Loucy (cell line): ENCODE measurements at regions not wholly inside any gene's neighbourhood (a gene's known extent, or its start where the extent isn't known, plus 50 kb on each side); places are given as distances from the start of the nearest gene placed in this dataset.
"Not testable (repeated sequence)": the region's sequence is repeated elsewhere in the genome, so short reads cannot be mapped to it uniquely, and the experiment has no call there.

Source experiments
- H2AFZ ChIP-seq: fragments of 200-600 bp; sonication (generic); 2 replicates; pipeline ENCODE4 v1.6.0; 2016; ENCODE audit warnings: antibody characterized with exemption, mild to moderate bottlenecking, low read length, moderate library complexity
- H3F3A ChIP-seq: fragments of 200-600 bp; 2 replicates; pipeline ENCODE4 v1.6.0; 2016; ENCODE audit warnings: antibody characterized with exemption, low read depth, mild to moderate bottlenecking
- H3K27me3 ChIP-seq: fragments of 200-600 bp; sonication (generic); 2 replicates; pipeline ENCODE4 v1.6.1; 2014; ENCODE audit warnings: low read length, mild to moderate bottlenecking; ENCODE audit not compliant: insufficient read depth, poor library complexity, severe bottlenecking
- H3K36me3 ChIP-seq: fragments of 200-600 bp; sonication (generic); 2 replicates; pipeline ENCODE4 v1.6.1; 2016; ENCODE audit warnings: low read length; ENCODE audit not compliant: insufficient read depth
- H3K4me1 ChIP-seq: fragments of 200-600 bp; sonication (generic); 2 replicates; pipeline ENCODE4 v1.5.1; 2014; ENCODE audit warnings: low read length, mild to moderate bottlenecking; ENCODE audit not compliant: insufficient read depth, poor library complexity, severe bottlenecking
- H3K4me2 ChIP-seq: fragments of 200-600 bp; sonication (generic); 2 replicates; pipeline ENCODE4 v1.6.0; 2014; ENCODE audit warnings: antibody characterized with exemption, low read length, low read depth, mild to moderate bottlenecking; ENCODE audit not compliant: poor library complexity, severe bottlenecking
- H3K4me3 ChIP-seq: fragments of 200-600 bp; sonication (generic); 2 replicates; pipeline ENCODE4 v1.5.1; 2014; ENCODE audit warnings: low read length, mild to moderate bottlenecking, mixed read lengths; ENCODE audit not compliant: poor library complexity, severe bottlenecking
- H3K79me2 ChIP-seq: fragments of 200-600 bp; sonication (generic); 2 replicates; pipeline ENCODE4 v1.6.1; 2014; ENCODE audit warnings: low read length; ENCODE audit not compliant: insufficient read depth
- H3K9ac ChIP-seq: fragments of 200-600 bp; sonication (generic); 2 replicates; pipeline ENCODE4 v1.6.0; 2014; ENCODE audit warnings: mild to moderate bottlenecking, low read depth, low read length, moderate library complexity; ENCODE audit not compliant: poor library complexity, severe bottlenecking
- H3K9me2 ChIP-seq: fragments of 200-600 bp; sonication (generic); replicated peaks from 2 replicates; pipeline ENCODE4 v1.6.1; 2016; ENCODE audit warnings: low read depth, low read length, mixed read lengths
- H3K9me3 ChIP-seq: fragments of 200-600 bp; sonication (generic); 2 replicates; pipeline ENCODE4 v1.6.1; 2014; ENCODE audit warnings: mild to moderate bottlenecking, antibody characterized with exemption, low read length, low read depth; ENCODE audit not compliant: insufficient read depth
- H4K20me1 ChIP-seq: fragments of 200-600 bp; sonication (generic); 2 replicates; pipeline ENCODE4 v1.6.0; 2014; ENCODE audit warnings: antibody characterized with exemption, low read length, mild to moderate bottlenecking; ENCODE audit not compliant: insufficient read depth, poor library complexity, severe bottlenecking

DNA sequence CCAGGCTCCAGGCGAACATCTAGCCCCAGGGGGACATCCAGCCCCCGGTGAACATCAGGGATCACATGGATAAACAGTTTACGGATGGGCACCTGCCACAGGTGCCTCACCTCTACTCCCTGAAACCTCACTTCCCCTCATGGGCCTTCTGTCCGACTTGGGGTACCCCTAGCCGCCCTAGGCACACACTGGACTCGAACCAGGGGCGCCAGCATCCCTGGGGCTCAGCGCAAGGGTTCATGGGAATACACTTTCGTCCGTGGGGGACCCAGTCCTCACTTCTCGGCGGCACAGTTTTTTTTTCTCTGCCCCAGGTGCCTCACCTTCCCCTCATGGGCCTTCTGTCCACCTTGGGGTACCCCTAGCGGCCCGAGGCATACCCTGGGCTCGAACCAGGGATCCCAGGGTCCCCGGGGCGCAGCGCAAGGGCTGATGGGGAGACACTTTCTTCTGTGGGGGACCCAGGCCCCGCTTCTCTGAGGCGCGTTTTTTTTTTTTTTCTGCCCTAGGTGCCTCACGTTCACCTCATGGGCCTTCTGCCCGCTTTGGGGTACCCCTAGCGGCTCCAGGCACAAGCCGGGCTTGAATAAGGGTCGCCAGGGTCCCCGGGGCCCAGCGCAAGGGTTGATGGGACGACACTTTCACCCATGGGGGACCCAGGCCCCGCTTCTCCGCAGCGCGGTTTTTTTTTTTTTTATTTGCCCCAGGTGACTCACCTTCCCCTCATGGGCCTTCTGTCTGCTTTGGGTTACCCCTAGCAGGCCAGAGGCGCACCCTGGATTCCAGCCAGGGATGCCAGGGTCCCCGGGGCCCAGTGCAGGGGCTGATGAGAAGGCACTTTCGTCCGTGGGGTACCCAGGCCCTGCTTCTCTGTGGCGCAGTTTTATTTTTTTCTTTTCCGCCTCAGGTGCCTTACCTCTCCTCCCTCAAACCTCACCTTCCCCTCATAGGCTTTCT, 1483.5 kb upstream of the TPTE start:
- H3K9me2 ChIP-seq, H3K27me3 ChIP-seq, H3K79me2 ChIP-seq, H3K4me3 ChIP-seq, H3K9ac ChIP-seq, H4K20me1 ChIP-seq, H3K36me3 ChIP-seq, H2AFZ ChIP-seq, H3K4me1 ChIP-seq, H3K4me2 ChIP-seq, H3K9me3 ChIP-seq, H3F3A ChIP-seq: not testable (repeated sequence)

DNA sequence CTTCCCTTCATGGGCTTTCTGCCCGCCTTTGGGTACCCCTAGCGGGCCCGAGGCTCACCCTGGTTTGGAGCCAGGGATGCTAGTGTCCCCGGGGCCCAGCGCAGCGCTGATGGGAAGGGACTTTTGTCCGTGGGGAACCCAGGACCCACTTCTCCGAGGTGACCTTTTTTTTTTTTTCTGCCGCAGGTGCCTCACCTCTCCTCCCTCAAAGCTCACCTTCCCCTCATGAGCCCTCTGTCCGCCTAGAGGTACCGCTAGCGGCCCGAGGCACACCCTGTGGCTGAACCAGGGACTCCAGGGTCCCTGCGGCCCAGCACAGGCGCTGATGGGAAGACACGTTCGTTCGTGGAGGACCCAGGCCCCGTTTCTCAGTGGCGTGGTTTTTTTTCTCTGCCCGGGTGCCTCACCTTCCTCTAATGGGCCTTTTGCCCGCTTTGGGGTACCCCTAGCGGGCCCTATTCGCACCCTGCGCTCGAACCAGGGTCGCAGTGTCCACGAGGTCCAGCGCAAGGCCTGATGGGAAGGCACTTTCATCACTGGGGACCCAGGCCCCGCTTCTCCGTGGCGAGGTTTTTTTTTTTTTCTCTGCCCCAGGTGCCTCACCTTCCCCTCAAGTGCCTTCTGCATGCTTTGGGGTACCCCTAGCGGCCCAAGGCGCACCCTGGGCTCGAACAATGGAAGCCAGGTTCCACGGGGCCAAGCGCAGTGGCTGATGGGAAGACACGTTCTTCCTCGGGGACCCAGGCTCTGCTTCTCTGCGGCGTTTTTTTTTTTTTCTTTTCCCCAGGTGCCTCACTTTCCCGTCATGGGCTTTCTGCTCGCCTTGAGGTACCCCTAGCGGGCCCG, 1481.6 kb upstream of the TPTE start:
- H3K4me1 ChIP-seq, H3K9me2 ChIP-seq, H3K9ac ChIP-seq, H4K20me1 ChIP-seq, H3F3A ChIP-seq, H3K36me3 ChIP-seq, H3K9me3 ChIP-seq, H3K79me2 ChIP-seq, H2AFZ ChIP-seq, H3K4me3 ChIP-seq, H3K27me3 ChIP-seq, H3K4me2 ChIP-seq: not testable (repeated sequence)

DNA sequence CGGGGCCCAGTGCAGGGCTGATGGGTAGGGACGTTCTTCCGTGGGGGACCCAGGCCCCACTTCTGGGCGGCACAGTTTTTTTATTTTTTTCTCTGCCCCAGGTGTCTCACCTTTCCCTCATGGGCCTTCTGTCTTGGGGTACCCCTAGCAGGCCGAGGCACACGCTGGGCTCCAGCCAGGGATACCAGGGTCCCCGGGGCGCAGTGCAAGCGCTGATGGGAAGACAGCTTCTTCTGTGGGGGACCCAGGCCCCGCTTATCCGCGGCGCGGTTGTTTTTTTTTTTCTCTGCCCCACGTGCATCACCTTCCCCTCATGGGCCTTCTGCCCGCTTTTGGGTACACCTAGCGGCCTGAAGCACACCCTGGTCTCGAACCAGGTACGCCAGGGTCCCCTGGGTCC, 1481.0 kb upstream of the TPTE start:
- H3K4me2 ChIP-seq, H3K4me1 ChIP-seq, H3K9me2 ChIP-seq, H2AFZ ChIP-seq, H3K9ac ChIP-seq, H3K27me3 ChIP-seq, H3K4me3 ChIP-seq, H3K36me3 ChIP-seq, H3K9me3 ChIP-seq, H4K20me1 ChIP-seq, H3F3A ChIP-seq, H3K79me2 ChIP-seq: not testable (repeated sequence)

DNA sequence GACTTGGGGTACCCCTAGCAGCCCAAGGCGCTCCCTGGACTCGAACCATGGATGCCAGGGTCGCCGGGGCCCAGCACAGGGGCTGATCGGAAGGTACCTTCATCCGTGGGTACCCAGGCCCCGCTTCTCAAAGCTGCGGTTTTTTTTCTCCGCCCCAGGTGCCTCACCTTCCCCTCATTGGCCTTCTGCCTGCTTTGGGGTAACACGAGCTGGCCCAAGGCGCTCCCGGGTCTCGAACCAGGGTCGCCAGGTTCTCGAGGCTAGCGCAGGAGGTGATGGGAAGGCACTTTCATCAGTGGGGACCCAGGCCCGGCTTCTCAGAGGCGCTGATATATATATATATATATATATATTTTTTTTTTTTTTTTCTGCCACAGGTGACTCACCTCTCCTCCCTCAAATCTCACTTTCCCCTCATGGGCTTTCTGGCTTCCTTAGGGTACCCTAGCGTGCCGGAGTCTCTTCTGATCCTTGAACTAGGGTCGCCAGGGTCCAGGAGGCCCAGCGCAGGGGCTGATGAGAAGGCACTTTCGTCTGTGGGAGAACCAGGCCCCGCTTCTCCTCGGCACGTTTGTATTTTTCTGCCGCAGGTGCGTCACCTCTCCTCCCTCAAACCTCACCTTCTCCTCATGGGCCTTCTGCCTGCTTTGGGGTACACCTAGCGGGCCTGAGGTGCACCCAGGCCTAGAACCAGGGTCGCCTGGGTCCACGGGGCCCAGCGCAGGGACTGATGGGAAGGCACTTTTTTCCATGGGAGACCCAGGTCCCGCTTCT, 1480.0 kb upstream of the TPTE start:
- H3K4me2 ChIP-seq, H3K36me3 ChIP-seq, H2AFZ ChIP-seq, H3K9ac ChIP-seq, H3K27me3 ChIP-seq, H3F3A ChIP-seq, H3K4me3 ChIP-seq, H3K9me2 ChIP-seq, H3K79me2 ChIP-seq, H4K20me1 ChIP-seq, H3K9me3 ChIP-seq, H3K4me1 ChIP-seq: not testable (repeated sequence)

DNA sequence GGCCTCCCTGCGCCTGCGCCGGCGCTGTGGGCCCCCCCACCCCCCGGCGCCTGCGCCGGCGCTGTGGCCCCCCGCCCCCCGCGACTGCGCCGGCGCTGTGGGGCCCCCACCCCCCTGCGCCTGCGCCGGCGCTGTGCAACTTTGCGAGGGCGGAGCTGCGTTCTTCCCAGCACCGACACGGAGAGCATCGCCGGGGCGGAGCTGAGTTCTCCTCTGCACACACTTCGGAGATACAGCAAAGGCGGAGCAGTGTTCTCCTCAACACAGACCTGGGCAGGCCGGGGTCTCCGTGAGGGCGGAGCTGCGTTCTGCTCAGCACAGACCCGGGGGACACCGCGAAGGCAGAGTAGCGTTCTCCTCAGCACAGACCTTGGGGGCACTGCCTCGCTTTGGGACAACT, 1478.3 kb upstream of the TPTE start:
- H3K79me2 ChIP-seq, H3K4me1 ChIP-seq, H3K36me3 ChIP-seq, H3K9me2 ChIP-seq, H2AFZ ChIP-seq, H3K4me2 ChIP-seq, H4K20me1 ChIP-seq, H3K27me3 ChIP-seq, H3K9ac ChIP-seq, H3K9me3 ChIP-seq, H3F3A ChIP-seq, H3K4me3 ChIP-seq: not testable (repeated sequence)

DNA sequence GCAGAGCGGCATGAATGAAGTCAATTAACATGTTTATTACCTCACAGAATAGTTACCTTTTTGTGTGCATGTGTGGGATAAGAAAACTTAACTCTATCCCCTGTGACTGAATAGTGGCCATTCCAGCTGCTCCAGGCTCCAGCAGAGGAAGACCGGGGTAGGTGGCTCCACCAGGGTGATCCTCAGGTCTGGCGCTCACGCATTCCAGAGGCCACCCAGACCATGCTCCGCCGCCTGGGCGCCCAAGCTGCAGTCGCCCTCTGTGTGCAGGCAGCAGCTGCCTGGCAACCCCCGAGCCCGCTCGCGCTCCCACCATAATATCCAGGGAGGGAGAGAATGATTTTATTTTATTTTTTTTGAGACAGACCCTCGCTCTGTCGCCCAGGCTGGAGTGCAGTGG, 1474.5 kb upstream of the TPTE start:
- H3K9ac ChIP-seq, H4K20me1 ChIP-seq, H2AFZ ChIP-seq, H3K9me2 ChIP-seq, H3K4me2 ChIP-seq, H3K79me2 ChIP-seq, H3F3A ChIP-seq, H3K4me1 ChIP-seq, H3K4me3 ChIP-seq, H3K36me3 ChIP-seq, H3K27me3 ChIP-seq, H3K9me3 ChIP-seq: not testable (repeated sequence)

DNA sequence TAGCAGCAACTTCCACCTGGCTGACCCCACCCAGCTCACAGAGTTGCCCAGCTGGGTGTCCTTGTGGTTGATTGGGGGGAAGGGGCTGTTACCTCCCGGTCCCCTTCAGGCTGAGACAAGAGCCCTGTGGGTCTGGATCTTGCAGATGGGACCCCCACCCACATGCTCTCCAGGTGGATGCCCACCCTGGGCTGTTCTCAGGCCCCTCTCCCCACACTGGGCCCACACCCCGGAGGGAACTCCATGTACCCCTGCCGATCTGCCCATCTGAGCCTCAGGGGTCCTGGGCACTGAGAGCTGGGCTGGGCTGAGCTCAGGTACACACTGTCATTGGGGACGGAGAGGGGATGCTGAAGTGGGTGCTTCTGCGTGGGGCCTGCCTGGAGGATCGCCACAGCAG, 1453.9 kb upstream of the TPTE start:
- not testable (repeated sequence) for H3K4me1 ChIP-seq, H3K4me3 ChIP-seq, H2AFZ ChIP-seq, H3K4me2 ChIP-seq, H4K20me1 ChIP-seq, H3K9ac ChIP-seq, H3F3A ChIP-seq, H3K9me2 ChIP-seq, H3K36me3 ChIP-seq, H3K79me2 ChIP-seq, H3K27me3 ChIP-seq, H3K9me3 ChIP-seq
